Right renal pelvis (tissue), 4 donors: ENCODE measurements at regions not wholly inside any gene's neighbourhood (a gene's known extent, or its start where the extent isn't known, plus 50 kb on each side); places are given as distances from the start of the nearest gene placed in this dataset.

Experiments used
- DNase-seq, 4 donors: peaks; one replicate each; pipeline ENCODE4 v3.0.0-alpha.2; 2013; ENCODE audit warnings: low read depth in 4 of 4, low spot score in 3 of 4, missing footprints in 1 of 4

DNA sequence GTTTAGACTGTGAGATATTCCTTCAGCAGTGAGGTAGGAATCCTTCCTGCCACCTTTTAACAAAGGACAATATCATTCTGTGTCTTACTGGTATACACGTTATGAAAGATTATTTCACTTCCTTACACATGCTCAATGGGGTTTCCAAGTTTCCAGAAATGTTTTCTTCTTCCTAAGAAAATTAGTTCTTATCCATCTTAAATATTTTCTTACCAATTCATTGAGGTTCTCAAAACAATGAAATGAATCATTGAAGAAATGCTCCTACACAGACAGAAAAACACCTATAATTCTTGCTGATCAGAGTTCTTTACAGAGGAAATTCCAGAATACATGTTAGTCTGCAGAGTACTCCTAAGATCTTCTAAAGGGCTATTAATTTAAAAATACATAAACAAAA lies 51.4 kb upstream of the SEC61G start:
- no peak for DNase-seq

DNA sequence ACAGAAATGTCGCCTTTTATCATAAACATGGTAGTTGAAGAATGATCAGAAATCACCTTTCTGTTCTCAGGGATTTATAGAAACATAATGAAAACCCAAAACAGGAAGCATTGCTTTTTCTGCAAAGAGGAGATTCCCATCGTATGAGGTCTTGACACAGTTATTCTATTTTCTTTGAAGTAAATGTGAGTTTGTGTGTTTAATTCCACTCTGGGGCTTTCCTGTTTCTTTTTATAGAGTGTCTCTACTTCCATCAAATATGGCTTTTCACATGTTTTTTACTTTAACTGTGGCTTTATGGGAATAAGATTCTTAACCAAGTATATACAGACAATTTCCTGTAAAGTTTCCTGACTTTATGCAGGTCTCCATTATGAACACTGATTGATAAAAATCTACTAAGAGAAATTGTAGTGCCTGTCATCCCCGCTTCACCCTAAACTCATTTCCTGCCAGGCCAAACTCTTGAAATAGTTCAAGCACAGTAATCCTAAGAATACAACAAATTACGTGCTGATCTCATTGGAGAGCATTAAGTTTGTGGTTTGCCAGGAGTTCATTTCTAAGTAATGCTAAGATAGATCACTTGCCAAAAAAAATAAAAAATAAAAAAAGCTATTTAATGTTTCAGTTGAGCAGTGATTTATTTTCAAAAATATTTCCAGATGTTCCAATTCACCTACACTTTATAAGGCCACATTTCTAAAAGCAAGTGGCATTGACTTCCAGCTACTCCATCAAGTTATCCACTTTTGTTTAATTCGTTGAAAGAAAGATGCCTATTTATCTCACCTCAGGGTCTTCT lies 52.2 kb upstream of the SEC61G start:
- DNase-seq, result no peak

DNA sequence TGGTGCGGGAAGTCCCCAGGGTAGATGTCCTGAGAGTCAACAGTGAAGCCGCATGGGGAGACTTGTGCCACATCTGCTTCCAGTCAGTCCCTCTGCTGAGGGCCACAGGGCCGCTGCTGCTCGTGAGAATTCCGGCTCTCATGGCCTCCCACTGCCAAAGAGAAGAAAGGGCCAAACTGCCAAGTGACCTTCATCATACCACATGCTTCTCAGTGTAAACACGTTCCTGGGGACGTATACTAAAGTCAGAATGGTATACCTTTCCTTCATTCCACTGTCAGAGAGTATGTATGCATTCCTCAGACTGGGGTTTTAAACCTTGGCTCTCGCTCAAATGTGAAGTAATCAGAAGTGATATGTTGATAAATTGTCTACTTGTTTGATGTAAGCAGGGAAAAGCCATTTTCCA lies 52.8 kb upstream of the SEC61G start:
- no peak for DNase-seq

DNA sequence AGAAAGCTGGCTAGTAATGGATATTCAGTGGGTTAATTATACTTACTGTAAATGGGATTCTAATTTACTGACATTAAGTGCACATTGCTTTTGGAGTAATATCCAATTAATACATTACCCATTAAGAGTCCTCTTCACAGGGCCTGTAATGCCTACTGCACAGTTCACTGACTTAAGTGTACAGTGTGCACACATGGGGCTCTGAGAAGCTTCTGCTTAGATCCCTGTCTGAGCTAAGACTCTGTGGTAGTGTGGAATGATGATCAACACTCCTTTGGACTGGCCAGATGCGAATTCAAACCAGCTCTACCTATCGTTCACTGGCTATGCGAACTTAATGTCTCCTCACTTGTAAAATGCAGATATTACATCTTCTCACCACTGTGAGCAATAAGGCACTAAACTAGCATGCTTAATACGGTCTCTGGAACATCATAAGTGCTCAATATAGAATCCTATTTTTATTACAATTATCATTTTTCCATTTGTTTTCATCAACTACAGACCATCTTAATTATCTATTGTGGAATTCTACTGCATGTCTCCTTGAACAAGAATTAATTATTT lies 53.8 kb upstream of the SEC61G start:
- DNase-seq, result no peak

DNA sequence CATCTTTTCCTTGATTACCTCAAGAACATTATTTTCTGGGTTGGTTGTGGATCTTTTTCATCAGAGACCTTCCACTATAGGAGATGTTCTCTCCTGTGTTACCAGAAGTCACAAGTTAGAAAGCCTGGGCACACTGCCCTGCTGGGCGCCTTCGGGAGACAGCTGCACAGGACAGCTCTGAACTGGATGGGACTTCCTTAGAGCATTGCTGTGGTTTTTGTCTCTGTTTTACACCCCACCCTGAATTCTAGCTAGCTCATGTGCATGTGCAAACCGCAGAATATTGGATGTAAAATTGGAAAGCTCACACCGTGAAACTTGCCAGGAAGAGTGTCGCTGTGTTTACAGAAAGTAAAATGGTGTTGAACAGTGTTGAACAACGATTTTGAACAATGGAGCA lies 54.4 kb upstream of the SEC61G start:
- DNase-seq, result no peak

DNA sequence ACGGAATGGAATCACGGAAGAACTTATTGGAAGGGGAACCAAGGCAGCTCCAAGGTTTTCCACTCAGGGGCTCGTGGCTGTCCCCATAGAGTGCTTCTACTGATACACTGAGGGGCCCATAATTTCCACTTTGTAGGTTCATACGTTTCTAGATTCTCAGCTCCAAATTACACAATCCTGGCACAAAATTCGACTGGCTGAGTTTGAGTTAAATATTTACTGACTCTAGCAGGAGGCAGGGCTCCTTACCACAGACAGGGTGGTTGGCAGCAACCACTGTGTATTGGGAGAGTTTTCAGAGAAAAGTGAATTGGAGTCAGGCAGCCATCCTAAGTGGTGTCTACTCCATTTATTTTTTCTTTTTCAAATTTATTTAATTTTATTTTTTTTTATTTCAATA lies 55.4 kb upstream of the SEC61G start:
- no peak for DNase-seq

DNA sequence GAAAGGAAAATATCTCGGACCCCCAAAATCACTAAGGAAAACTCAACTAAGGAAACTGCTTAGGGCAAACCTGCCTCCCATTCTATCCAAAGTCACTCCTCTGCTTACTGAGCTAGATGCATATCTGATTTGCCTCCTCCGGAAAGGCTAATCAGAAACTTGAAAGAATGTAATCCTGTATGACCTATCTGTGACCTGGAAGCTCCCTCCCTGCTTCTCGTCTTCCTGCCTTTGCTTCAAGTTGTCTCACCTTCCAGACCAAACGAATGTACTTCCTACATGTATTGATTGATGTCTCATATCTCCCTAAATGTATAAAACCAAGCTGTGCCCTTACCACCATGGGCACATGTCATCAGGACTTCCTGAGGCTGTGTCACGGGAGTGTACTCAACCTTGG lies 58.1 kb upstream of the SEC61G start:
- DNase-seq, result no peak

DNA sequence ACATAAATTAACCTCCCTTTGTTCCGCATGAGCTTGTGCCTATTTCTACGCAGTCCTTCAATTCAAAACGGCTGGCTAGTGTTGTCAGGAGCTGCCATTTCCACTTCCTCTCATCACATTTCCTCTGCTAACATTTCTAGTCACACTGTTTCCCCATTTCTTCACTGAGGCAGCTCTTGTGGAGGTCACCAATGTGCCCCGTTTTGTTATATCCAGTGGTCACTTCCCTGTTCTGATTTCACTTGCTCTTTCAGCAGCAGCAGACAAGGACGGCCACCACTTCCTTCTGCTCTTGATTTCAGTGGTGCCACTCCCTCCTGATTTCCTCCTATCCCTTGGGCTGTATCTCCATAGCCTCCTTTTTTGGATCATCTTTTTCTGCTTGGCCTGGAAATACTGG lies 64.8 kb upstream of the SEC61G start:
- DNase-seq, result no peak

DNA sequence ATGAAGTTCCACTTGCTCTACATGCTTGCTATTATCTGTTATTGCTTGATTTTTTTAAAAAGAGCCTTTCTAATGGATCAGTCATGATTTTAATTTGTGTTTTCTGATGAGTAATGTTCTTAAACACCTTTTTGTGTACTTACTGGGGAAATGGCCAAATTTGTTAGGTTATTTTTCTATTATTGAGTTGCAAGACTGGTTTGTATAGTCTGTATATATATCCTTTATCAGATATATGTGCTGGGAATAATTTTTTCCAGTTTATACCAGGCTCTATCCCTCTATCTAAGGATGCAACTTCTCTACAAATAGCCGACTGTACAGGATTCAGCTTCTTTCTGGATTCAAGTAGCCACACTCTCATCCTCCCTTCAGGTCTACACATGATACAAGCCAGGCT lies 65.6 kb upstream of the SEC61G start:
- no peak for DNase-seq

DNA sequence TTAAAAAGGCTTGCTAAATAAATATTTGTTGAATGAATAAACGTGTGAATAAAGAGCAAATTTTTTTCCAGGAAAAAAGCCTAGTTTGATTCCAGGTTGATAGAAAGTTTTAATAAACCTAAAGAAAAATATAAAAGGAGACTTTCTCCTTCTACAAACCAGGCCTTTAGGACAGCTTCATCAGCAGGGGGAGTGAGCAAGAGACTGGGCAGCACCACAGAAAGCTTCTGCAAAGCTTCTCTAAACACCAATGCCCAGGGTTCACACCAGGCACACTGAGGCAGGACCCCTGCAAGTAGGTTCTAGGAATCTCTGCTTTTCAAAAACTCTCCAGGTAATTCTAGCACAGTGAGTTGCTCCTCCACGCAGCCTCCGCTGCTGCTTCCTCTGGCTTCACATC lies 66.4 kb upstream of the SEC61G start:
- no peak for DNase-seq

DNA sequence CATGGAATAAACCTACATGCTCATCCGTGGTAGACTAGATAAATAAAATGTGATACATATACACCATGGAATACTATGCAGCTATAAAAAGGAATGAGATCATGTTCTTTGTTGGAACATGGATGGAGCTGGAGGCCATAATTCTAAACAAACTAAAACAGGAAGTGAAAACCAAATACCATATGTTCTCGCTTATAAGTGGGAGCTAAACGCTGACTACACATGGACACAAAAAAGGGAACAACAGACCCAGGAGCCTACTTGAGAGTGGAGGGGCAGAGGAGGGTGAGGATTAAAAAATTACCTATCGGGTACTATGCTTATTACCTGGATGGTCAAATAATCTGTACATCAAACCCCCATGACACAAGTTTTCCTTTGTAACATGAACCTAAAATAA lies 68.7 kb upstream of the SEC61G start:
- DNase-seq, result no peak

DNA sequence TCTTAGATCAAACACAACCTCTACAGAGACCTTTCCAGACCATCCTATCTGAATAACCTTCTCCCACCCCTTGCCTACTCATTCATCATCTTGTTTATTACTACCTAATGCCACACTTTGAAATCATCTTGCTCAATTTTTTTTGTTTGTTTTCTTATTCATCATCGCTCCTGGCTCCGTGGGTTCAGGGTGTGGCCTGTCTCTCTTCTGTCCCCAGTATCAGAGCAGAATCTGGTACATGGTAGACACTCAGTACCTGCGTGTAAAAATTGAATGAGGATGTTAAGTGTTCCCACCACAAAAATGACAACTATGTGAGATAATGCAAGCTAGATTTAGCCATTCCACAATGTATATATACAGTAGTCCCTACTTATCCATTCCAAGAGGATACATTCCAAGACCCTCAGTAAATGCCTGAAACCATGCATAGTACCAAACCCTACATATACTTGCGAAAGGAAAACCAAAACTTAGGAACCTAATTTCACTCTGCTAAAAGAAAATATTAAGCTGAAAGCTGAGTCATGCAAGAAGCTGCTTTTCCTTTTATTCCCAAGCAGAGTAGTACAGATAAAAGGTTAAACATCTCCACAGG lies 72.1 kb upstream of the SEC61G start:
- DNase-seq, result no peak

DNA sequence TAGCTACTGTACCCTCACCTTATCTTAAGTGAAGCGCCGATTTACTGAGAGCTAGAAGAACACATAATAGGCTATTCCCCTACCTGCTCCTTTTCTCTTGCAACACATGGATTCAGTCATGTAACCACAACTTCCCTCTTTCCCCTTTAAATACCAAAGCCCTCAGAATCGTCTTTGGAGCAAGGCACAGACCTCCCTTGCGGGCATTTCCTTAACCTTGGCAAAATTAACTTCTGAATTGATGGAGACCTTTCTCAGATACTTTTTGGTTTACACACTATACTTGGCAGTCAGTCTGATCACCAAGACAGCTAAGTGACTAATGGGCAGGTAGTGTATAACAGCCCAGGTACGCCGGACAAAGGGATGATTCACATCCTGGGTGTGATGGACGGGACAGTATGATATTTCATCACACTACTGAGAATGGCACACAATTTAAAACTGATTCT lies 72.7 kb upstream of the SEC61G start:
- DNase-seq, result no peak

DNA sequence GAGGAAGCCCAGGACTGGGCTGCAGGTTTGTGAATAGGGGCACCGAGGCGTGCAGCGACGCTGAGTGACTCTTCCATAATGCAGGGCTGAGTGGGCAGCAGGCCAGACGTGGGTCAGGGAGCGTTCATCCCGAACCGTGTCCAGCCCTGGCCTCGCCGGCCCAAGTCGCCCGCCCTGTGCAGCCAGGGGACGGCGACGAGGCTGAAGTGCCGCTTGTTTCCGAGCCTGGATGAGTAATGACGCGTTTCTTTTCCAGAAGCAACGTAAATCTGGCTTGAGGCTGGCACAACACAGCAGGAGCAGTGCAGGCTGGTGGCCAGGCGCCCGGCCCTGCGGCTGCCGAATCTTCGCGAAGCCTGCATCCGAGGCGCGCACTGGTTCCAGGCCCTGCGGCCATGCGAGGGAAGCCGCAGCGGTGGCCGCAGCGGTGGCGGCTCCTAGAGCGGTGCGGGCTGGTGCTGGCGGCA lies 74.0 kb upstream of the SEC61G start:
- DNase-seq, result no peak

DNA sequence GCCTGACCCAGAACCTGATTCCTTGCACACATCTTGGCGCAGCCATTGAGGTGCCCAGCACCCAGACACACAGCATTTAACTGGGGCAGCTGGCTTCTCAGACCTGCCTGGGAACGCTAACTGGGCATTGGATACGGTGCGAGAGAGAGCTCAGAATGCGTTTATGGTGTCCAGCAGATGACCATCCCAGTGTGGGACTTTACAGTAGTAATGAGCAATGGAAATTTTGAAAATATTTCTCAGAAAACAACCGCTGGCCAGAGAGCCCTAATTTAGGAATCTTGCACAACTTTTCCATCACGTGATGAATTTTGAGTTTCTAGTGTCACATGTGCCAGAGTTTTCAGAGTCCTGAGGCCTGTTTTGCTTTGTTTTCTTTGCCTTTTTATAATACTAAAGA lies 78.2 kb upstream of the SEC61G start:
- no peak for DNase-seq

DNA sequence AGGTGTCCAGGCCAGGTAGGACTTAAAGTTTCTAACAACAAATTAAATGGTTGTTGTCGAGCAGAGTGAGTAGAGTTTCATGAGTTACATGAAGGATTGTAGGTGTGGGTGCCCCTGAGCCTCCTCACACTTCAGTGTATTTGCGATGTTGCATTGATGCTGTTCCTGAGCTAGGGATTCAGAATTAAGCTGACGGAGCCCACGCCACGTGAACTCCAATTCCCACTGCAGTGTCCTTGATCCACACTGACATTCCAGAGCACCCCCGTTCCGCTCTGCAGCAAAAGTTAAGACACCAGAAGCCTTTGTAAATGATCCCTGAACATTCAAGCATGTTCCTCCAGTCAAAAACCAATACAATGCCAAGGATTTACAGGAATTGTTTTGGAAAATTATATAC lies 78.8 kb upstream of the SEC61G start:
- DNase-seq, result no peak

DNA sequence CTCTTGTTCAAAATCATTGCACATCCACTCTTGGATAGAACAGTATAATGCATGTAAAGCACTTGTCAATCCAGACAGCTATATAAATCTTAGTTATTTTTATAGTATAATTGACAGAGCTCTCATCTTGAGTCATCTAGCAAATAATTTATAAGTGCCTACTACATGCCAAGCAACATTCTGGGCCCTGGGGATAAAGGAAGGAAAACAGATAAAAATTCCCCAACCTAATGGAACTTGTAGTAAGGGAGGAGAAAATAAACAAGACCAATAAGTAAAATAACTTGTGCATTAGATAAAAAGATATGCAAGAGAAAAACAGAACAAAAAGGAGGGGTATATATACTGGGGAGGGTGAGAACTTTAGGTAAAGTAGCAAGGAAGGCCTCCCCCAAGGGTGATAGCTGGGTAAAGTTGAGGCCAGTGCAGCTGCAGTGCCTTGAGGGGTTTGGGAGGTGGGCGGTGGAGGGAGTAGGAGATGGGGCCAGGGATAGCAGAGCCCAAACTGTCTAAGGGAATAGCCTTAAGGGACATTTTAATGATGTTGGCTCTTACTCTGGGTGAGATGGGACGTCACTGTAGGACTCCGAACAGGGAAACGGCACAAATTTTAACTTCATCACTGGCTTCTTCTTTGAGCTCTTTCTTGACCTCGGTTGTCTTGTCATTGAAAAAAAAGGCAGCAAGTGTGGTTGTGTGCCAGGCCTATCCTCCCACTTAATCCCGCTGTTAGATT lies 79.3 kb upstream of the SEC61G start:
- no peak for DNase-seq

DNA sequence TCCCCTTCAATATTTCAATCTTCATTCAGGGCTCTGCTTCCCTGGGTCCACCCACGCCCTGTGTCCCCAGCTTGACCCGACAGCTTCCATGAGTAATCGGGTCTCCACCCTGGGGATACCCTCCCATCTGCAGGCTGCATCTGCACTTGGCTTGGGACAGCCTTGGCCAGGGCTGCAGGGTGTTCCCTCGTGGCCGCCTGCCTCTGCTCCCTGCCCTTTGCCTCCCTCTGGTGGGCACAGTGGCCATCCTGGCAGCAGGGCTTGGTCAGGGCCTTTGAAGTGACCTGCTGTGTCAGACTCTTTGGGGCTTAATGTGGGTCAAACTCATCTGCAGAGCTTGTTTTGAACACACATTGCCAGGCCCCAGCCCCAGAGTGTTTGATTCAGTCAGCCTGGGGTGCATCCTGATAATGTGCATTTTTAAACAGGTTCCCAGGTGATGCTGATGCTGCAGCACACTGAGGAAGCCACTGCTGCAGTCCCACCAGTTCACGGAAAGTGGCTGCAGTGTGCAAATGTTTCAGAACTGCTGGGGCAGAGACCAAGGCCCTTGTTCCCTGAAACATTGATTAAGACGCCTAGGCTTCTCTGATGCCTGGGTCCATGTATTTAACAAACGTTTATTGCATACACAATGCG lies 80.7 kb upstream of the SEC61G start:
- DNase-seq, result no peak

DNA sequence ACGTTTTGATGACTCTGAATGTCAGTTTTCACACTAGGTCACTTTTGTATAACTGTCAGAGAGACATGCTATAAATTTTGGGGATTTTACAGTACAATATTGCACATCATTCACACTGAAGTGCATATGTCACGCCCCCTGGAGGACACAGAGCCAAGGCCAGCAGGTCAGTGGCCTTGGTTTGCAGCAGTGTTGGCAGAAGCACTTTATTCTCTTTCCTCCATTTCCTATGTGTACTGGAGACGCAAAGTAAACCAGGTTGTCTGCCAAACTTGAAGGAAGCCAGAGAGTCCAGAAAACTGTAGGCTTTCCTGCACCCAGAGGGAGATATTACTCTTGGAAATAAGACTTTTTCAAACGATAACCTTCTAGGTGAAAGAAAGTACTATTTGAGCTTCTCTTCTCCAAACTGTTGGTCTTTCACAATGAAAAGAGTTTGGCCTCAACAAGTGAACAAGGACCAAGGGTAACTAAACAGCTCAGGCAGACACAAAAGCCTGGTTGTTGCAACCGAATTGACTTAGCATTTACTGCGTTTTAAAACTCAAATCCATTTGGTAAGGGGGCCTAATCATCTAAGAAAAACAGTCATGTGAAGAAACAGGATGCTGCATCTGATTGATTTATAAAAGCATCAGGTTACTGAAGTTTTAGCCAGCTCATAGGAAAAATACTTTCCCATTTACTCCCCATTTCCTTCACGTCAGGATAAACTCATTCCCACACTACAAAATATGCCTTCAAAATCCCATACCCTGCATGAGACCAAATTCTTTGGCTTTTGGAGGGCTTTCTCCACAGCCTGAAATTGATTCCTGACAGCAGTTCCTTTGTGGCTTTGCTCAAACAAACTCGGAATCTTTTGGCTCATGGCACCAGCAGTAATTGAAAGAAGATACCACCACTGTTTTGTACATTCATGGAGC lies 83.0 kb upstream of the SEC61G start:
- DNase-seq, result no peak

DNA sequence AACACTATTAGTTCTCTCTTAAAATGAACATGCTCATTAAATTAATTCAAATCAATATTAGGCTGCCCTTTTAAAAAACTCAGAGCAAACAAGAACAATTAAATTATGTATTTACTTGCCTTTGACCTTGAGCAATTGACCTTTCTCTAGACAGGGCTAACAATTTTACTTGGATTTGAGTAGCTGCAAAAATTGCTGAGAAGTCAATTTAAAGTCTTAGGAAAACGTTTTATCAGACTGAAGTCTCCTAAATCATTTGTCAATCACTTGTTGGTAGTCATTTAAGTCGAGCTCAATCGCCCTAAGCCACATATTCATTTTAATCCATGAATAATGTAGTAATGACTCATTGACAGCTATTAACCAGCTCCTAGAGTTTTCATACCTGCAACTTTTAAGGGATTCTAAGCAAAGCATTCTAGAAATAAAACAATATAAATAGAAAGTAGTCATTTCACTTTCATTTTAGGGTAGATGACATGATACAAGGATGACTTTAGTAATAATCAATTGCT lies 84.9 kb upstream of the SEC61G start:
- DNase-seq, result no peak
